ENCODE measurements at regions not wholly inside any gene's neighbourhood (a gene's known extent, or its start where the extent isn't known, plus 50 kb on each side); places are given as distances from the start of the nearest gene placed in this dataset.
"Not testable (repeated sequence)": the region's sequence is repeated elsewhere in the genome, so short reads cannot be mapped to it uniquely, and the experiment has no call there.

GRCh38 chr5:142399891-142400290, 75.1 kb upstream of the SPRY4 start:
- no peaks in the 10 kb centered on the region for H3K36me3 ChIP-seq (ENCODE audit: control insufficient read depth in 1 of 2, insufficient read depth in 2 of 2, low read length in 2 of 2)
- no peak overlapping the region for H3K9ac ChIP-seq (ENCODE audit: low read depth in 1 of 2, low read length in 2 of 2)
- no peak overlapping the region for H3K4me3 ChIP-seq (ENCODE audit: low read depth in 1 of 2, low read length in 2 of 2)
- H3K9me3 ChIP-seq (ENCODE audit: control insufficient read depth in 1 of 2, low read length in 2 of 2) = peaks cover 4 to 12% of the 10 kb centered on the region in 2 donors
- no peak overlapping the region for H3K27ac ChIP-seq (ENCODE audit: low read depth, low read length)
- no peaks in the 10 kb centered on the region for H3K27me3 ChIP-seq (ENCODE audit: control insufficient read depth in 1 of 2, insufficient read depth in 2 of 2, low read length in 2 of 2)
- H3K4me1 ChIP-seq (ENCODE audit: control insufficient read depth in 1 of 2, insufficient read depth in 2 of 2, low read length in 2 of 2) = peaks cover 0 to 9% of the 10 kb centered on the region in 2 donors

GRCh38 chr5:142398730-142399055, 73.9 kb upstream of the SPRY4 start:
- Histone ChIP-seq H3K4me3 (ENCODE audit: low read depth in 1 of 2, low read length in 2 of 2) (no peak overlapping the region), H3K27ac (ENCODE audit: low read depth, low read length) (no peak overlapping the region), H3K9ac (ENCODE audit: low read depth in 1 of 2, low read length in 2 of 2) (no peak overlapping the region), H3K9me3 (ENCODE audit: control insufficient read depth in 1 of 2, low read length in 2 of 2) (peaks cover 4 to 12% of the 10 kb centered on the region in 2 donors), H3K27me3 (ENCODE audit: control insufficient read depth in 1 of 2, insufficient read depth in 2 of 2, low read length in 2 of 2) (no peaks in the 10 kb centered on the region), H3K36me3 (ENCODE audit: control insufficient read depth in 1 of 2, insufficient read depth in 2 of 2, low read length in 2 of 2) (no peaks in the 10 kb centered on the region), H3K4me1 (ENCODE audit: control insufficient read depth in 1 of 2, insufficient read depth in 2 of 2, low read length in 2 of 2) (peaks cover 0 to 9% of the 10 kb centered on the region in 2 donors)

- not testable (repeated sequence) for H3K4me1 ChIP-seq (ENCODE audit: control insufficient read depth in 1 of 2, insufficient read depth in 2 of 2, low read length in 2 of 2); H3K27me3 ChIP-seq (ENCODE audit: control insufficient read depth in 1 of 2, insufficient read depth in 2 of 2, low read length in 2 of 2); H3K36me3 ChIP-seq (ENCODE audit: control insufficient read depth in 1 of 2, insufficient read depth in 2 of 2, low read length in 2 of 2)
Observed at GRCh38 chr5:142398011-142398729, 73.3 kb upstream of the SPRY4 start.

GRCh38 chr5:142397178-142397577, 72.4 kb upstream of the SPRY4 start:
- H3K27me3 ChIP-seq (ENCODE audit: control insufficient read depth in 1 of 2, insufficient read depth in 2 of 2, low read length in 2 of 2) = no peaks in the 10 kb centered on the region
- H3K27ac ChIP-seq (ENCODE audit: low read depth, low read length) = no peak overlapping the region
- no peaks in the 10 kb centered on the region for H3K36me3 ChIP-seq (ENCODE audit: control insufficient read depth in 1 of 2, insufficient read depth in 2 of 2, low read length in 2 of 2)
- peaks cover 0 to 9% of the 10 kb centered on the region in 2 donors for H3K4me1 ChIP-seq (ENCODE audit: control insufficient read depth in 1 of 2, insufficient read depth in 2 of 2, low read length in 2 of 2)
- H3K9ac ChIP-seq (ENCODE audit: low read depth in 1 of 2, low read length in 2 of 2) = no peak overlapping the region
- H3K4me3 ChIP-seq (ENCODE audit: low read depth in 1 of 2, low read length in 2 of 2) = no peak overlapping the region
- peaks cover 4 to 12% of the 10 kb centered on the region in 2 donors for H3K9me3 ChIP-seq (ENCODE audit: control insufficient read depth in 1 of 2, low read length in 2 of 2)

More at GRCh38 chr5:142398011-142398729, 73.3 kb upstream of the SPRY4 start:
- not testable (repeated sequence) for H3K9ac ChIP-seq (ENCODE audit: low read depth in 1 of 2, low read length in 2 of 2); H3K4me3 ChIP-seq (ENCODE audit: low read depth in 1 of 2, low read length in 2 of 2); H3K27ac ChIP-seq (ENCODE audit: low read depth, low read length)
- H3K9me3 ChIP-seq (ENCODE audit: control insufficient read depth in 1 of 2, low read length in 2 of 2) = peaks cover 4 to 12% of the 10 kb centered on the region in 2 donors

GRCh38 chr5:142396436-142397038, 71.7 kb upstream of the SPRY4 start:
- no peak overlapping the region for H3K9ac ChIP-seq (ENCODE audit: low read depth in 1 of 2, low read length in 2 of 2)
- no peak overlapping the region for H3K27ac ChIP-seq (ENCODE audit: low read depth, low read length)
- H3K9me3 ChIP-seq (ENCODE audit: control insufficient read depth in 1 of 2, low read length in 2 of 2) = peaks cover 4 to 12% of the 10 kb centered on the region in 2 donors
- no peaks in the 10 kb centered on the region for H3K36me3 ChIP-seq (ENCODE audit: control insufficient read depth in 1 of 2, insufficient read depth in 2 of 2, low read length in 2 of 2)
- peaks cover 0 to 9% of the 10 kb centered on the region in 2 donors for H3K4me1 ChIP-seq (ENCODE audit: control insufficient read depth in 1 of 2, insufficient read depth in 2 of 2, low read length in 2 of 2)
- H3K27me3 ChIP-seq (ENCODE audit: control insufficient read depth in 1 of 2, insufficient read depth in 2 of 2, low read length in 2 of 2) = no peaks in the 10 kb centered on the region
- no peak overlapping the region for H3K4me3 ChIP-seq (ENCODE audit: low read depth in 1 of 2, low read length in 2 of 2)

- no peaks in the 10 kb centered on the region for H3K36me3 ChIP-seq (ENCODE audit: control insufficient read depth in 1 of 2, insufficient read depth in 2 of 2, low read length in 2 of 2)
- peaks cover 0 to 9% of the 10 kb centered on the region in 2 donors for H3K4me1 ChIP-seq (ENCODE audit: control insufficient read depth in 1 of 2, insufficient read depth in 2 of 2, low read length in 2 of 2)
- H3K9me3 ChIP-seq (ENCODE audit: control insufficient read depth in 1 of 2, low read length in 2 of 2) = peaks cover 4 to 12% of the 10 kb centered on the region in 2 donors
- H3K9ac ChIP-seq (ENCODE audit: low read depth in 1 of 2, low read length in 2 of 2) = no peak overlapping the region
- H3K27me3 ChIP-seq (ENCODE audit: control insufficient read depth in 1 of 2, insufficient read depth in 2 of 2, low read length in 2 of 2) = no peaks in the 10 kb centered on the region
- H3K4me3 ChIP-seq (ENCODE audit: low read depth in 1 of 2, low read length in 2 of 2) = no peak overlapping the region
- H3K27ac ChIP-seq (ENCODE audit: low read depth, low read length) = no peak overlapping the region
Observed at GRCh38 chr5:142395334-142395733, 70.5 kb upstream of the SPRY4 start.

GRCh38 chr5:142391058-142391845, 66.4 kb upstream of the SPRY4 start:
- H3K9me3 ChIP-seq (ENCODE audit: control insufficient read depth in 1 of 2, low read length in 2 of 2) = peaks cover under 1 to 5% of the 10 kb centered on the region in 2 donors

GRCh38 chr5:142390334-142390733, 65.5 kb upstream of the SPRY4 start:
- Histone ChIP-seq H3K9me3 (ENCODE audit: control insufficient read depth in 1 of 2, low read length in 2 of 2) (no peaks in the 10 kb centered on the region), H3K4me1 (ENCODE audit: control insufficient read depth in 1 of 2, insufficient read depth in 2 of 2, low read length in 2 of 2) (no peaks in the 10 kb centered on the region), H3K9ac (ENCODE audit: low read depth in 1 of 2, low read length in 2 of 2) (no peak overlapping the region), H3K27me3 (ENCODE audit: control insufficient read depth in 1 of 2, insufficient read depth in 2 of 2, low read length in 2 of 2) (no peaks in the 10 kb centered on the region), H3K36me3 (ENCODE audit: control insufficient read depth in 1 of 2, insufficient read depth in 2 of 2, low read length in 2 of 2) (no peaks in the 10 kb centered on the region), H3K4me3 (ENCODE audit: low read depth in 1 of 2, low read length in 2 of 2) (no peak overlapping the region), H3K27ac (ENCODE audit: low read depth, low read length) (no peak overlapping the region)

More at GRCh38 chr5:142391058-142391845, 66.4 kb upstream of the SPRY4 start:
- Histone ChIP-seq H3K4me1 (ENCODE audit: control insufficient read depth in 1 of 2, insufficient read depth in 2 of 2, low read length in 2 of 2) (no peaks in the 10 kb centered on the region), H3K9ac (ENCODE audit: low read depth in 1 of 2, low read length in 2 of 2) (no peak overlapping the region), H3K27me3 (ENCODE audit: control insufficient read depth in 1 of 2, insufficient read depth in 2 of 2, low read length in 2 of 2) (no peaks in the 10 kb centered on the region), H3K27ac (ENCODE audit: low read depth, low read length) (no peak overlapping the region), H3K4me3 (ENCODE audit: low read depth in 1 of 2, low read length in 2 of 2) (no peak overlapping the region), H3K36me3 (ENCODE audit: control insufficient read depth in 1 of 2, insufficient read depth in 2 of 2, low read length in 2 of 2) (no peaks in the 10 kb centered on the region)

- Histone ChIP-seq H3K27ac (ENCODE audit: low read depth, low read length) (no peak overlapping the region), H3K4me1 (ENCODE audit: control insufficient read depth in 1 of 2, insufficient read depth in 2 of 2, low read length in 2 of 2) (no peaks in the 10 kb centered on the region)
Observed at GRCh38 chr5:142388696-142389095, 63.9 kb upstream of the SPRY4 start.

GRCh38 chr5:142387024-142387682, 62.3 kb upstream of the SPRY4 start:
- H3K4me1 ChIP-seq (ENCODE audit: control insufficient read depth in 1 of 2, insufficient read depth in 2 of 2, low read length in 2 of 2) = no peaks in the 10 kb centered on the region
- no peak overlapping the region for H3K9ac ChIP-seq (ENCODE audit: low read depth in 1 of 2, low read length in 2 of 2)
- no peak overlapping the region for H3K27ac ChIP-seq (ENCODE audit: low read depth, low read length)
- H3K9me3 ChIP-seq (ENCODE audit: control insufficient read depth in 1 of 2, low read length in 2 of 2) = no peaks in the 10 kb centered on the region
- no peaks in the 10 kb centered on the region for H3K27me3 ChIP-seq (ENCODE audit: control insufficient read depth in 1 of 2, insufficient read depth in 2 of 2, low read length in 2 of 2)
- no peaks in the 10 kb centered on the region for H3K36me3 ChIP-seq (ENCODE audit: control insufficient read depth in 1 of 2, insufficient read depth in 2 of 2, low read length in 2 of 2)
- no peak overlapping the region for H3K4me3 ChIP-seq (ENCODE audit: low read depth in 1 of 2, low read length in 2 of 2)

More at GRCh38 chr5:142388696-142389095, 63.9 kb upstream of the SPRY4 start:
- no peak overlapping the region for H3K9ac ChIP-seq (ENCODE audit: low read depth in 1 of 2, low read length in 2 of 2)
- no peaks in the 10 kb centered on the region for H3K36me3 ChIP-seq (ENCODE audit: control insufficient read depth in 1 of 2, insufficient read depth in 2 of 2, low read length in 2 of 2)
- H3K9me3 ChIP-seq (ENCODE audit: control insufficient read depth in 1 of 2, low read length in 2 of 2) = no peaks in the 10 kb centered on the region
- no peaks in the 10 kb centered on the region for H3K27me3 ChIP-seq (ENCODE audit: control insufficient read depth in 1 of 2, insufficient read depth in 2 of 2, low read length in 2 of 2)
- H3K4me3 ChIP-seq (ENCODE audit: low read depth in 1 of 2, low read length in 2 of 2) = no peak overlapping the region

Data from duodenal mucosa (tissue), 2 donors.